ENCODE measurements at regions not wholly inside any gene's neighbourhood (a gene's known extent, or its start where the extent isn't known, plus 50 kb on each side); places are given as distances from the start of the nearest gene placed in this dataset.

DNA sequence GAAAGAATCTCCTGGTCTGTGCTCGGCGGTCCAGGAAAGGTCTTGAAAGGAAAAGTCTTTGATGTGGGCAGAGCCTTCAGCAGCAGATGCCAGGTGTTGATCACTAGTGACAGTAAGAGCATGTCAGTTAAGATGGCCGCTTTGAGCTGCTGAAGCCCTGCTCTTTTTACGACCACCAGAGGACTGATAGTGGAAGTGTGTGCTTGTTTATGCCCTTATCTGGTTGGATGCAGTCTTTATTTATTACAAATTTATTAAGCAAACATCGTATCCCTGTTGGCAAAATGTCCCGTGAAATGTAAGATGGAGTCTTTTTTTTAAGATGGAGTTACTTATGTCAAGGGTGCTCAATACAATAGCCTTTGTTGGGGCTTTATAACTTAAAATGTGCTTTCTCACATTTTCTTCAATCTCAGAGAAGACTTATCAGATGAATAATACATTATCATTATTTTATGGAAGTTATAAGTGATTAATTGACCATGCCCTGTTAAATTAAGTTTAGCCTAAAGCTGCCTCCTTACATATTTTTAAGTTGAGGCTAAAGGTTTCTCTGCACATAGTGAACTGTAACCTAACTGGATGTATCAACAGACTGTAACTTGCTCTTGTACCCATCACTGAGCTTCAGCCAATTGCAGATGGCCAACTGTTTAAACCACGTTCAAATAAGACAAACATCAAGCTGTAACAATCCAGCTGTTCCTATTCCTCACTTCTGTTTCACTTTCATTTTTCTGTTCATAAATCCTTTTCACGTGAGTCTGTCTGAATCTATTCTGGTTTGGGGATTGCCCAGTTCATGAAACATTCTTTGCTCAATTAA, 97.4 kb upstream of the PIK3CG start:
- no peaks in the 10 kb centered on the region for H3K27me3 Mint-ChIP-seq (ENCODE audit: insufficient read depth, unreplicated experiment)
- intact Hi-C loops (cut with micrococcal nuclease) = no loop called here
- H3K4me1 Mint-ChIP-seq (ENCODE audit: insufficient read depth, unreplicated experiment) = peaks cover 17% of the 10 kb centered on the region
- no peak overlapping the region for H3K4me3 Mint-ChIP-seq (ENCODE audit: unreplicated experiment)
- no peak overlapping the region for H3K27ac Mint-ChIP-seq (ENCODE audit: low read depth, unreplicated experiment)
- DNase-seq (ENCODE audit: unreplicated experiment) = no peak
- TF ChIP-seq, protein P1, sequence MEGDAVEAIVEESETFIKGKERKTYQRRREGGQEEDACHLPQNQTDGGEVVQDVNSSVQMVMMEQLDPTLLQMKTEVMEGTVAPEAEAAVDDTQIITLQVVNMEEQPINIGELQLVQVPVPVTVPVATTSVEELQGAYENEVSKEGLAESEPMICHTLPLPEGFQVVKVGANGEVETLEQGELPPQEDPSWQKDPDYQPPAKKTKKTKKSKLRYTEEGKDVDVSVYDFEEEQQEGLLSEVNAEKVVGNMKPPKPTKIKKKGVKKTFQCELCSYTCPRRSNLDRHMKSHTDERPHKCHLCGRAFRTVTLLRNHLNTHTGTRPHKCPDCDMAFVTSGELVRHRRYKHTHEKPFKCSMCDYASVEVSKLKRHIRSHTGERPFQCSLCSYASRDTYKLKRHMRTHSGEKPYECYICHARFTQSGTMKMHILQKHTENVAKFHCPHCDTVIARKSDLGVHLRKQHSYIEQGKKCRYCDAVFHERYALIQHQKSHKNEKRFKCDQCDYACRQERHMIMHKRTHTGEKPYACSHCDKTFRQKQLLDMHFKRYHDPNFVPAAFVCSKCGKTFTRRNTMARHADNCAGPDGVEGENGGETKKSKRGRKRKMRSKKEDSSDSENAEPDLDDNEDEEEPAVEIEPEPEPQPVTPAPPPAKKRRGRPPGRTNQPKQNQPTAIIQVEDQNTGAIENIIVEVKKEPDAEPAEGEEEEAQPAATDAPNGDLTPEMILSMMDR (IDR thresholded peaks at IDR 0.05; ENCODE audit: unreplicated experiment) = no peak
- BruUV-seq (replicated peaks) = no TSS peak
- H3K36me3 Mint-ChIP-seq (ENCODE audit: insufficient read depth, unreplicated experiment) = no peaks in the 10 kb centered on the region
- no peaks in the 10 kb centered on the region for H3K9me3 Mint-ChIP-seq (ENCODE audit: unreplicated experiment)
- ChIA-PET POLR2A (interaction anchor here (0.6 kb wide), 1 partner anchor 197 kb away, joined by 4 read pairs; no protein-coding TSS in a partner anchor), CTCF (no interaction called here)

- no peaks in the 10 kb centered on the region for H3K9me3 Mint-ChIP-seq (ENCODE audit: unreplicated experiment)
- no peak overlapping the region for H3K27ac Mint-ChIP-seq (ENCODE audit: low read depth, unreplicated experiment)
- TF ChIP-seq, protein P1 (IDR thresholded peaks at IDR 0.05; ENCODE audit: unreplicated experiment) = no peak
- H3K27me3 Mint-ChIP-seq (ENCODE audit: insufficient read depth, unreplicated experiment) = no peaks in the 10 kb centered on the region
- ChIA-PET POLR2A (no interaction called here), CTCF (no interaction called here)
- H3K4me1 Mint-ChIP-seq (ENCODE audit: insufficient read depth, unreplicated experiment) = peaks cover 17% of the 10 kb centered on the region
- DNase-seq (ENCODE audit: unreplicated experiment) = no peak
- H3K36me3 Mint-ChIP-seq (ENCODE audit: insufficient read depth, unreplicated experiment) = no peaks in the 10 kb centered on the region
- BruUV-seq (replicated peaks) = no TSS peak
- no peak overlapping the region for H3K4me3 Mint-ChIP-seq (ENCODE audit: unreplicated experiment)
- intact Hi-C loops (cut with micrococcal nuclease) = no loop called here
Measured at GRCh38 chr7:106768324-106768751, 96.7 kb upstream of the PIK3CG start.

DNA sequence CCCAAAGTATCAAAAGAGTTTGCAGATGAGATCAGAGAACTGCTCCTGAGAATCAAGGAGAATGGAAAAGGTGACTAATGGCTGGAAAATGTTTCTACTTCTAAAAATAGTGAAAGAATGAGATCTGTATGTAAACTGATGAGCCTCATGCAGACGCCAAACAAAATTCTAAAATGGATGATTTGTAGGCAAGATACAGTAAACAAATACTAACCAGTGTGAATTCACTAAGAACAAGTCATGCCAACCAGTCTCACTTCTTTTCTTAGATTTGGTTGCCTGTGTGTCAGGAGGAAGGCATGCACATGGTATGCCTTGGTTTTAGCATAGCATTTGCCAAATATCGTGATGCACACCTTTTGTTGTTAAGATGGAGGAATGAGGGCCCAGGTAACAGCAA, 94.9 kb upstream of the PIK3CG start:
- Mint-ChIP-seq H3K4me1 (ENCODE audit: insufficient read depth, unreplicated experiment) (peaks cover 17% of the 10 kb centered on the region), H3K27me3 (ENCODE audit: insufficient read depth, unreplicated experiment) (no peaks in the 10 kb centered on the region), H3K9me3 (ENCODE audit: unreplicated experiment) (no peaks in the 10 kb centered on the region), H3K27ac (ENCODE audit: low read depth, unreplicated experiment) (peak overlapping the region; percentile 73), H3K4me3 (ENCODE audit: unreplicated experiment) (no peak overlapping the region), H3K36me3 (ENCODE audit: insufficient read depth, unreplicated experiment) (no peaks in the 10 kb centered on the region)
- intact Hi-C loops (cut with micrococcal nuclease) = no loop called here
- DNase-seq (ENCODE audit: unreplicated experiment) = peak; percentile 44
- TF ChIP-seq, protein P1 (IDR thresholded peaks at IDR 0.05; ENCODE audit: unreplicated experiment) = no peak
- ChIA-PET POLR2A (no interaction called here), CTCF (interaction anchor here (0.6 to 1.2 kb wide), 4 partner anchors 11 to 377 kb away, joined by 3 to 4 read pairs (median 4); no protein-coding TSS in a partner anchor)
- BruUV-seq (replicated peaks) = no TSS peak

- no TSS peak for BruUV-seq (replicated peaks)
- no peaks in the 10 kb centered on the region for H3K27me3 Mint-ChIP-seq (ENCODE audit: insufficient read depth, unreplicated experiment)
- no peak overlapping the region for H3K27ac Mint-ChIP-seq (ENCODE audit: low read depth, unreplicated experiment)
- ChIA-PET CTCF (no interaction called here), POLR2A (no interaction called here)
- H3K36me3 Mint-ChIP-seq (ENCODE audit: insufficient read depth, unreplicated experiment) = no peaks in the 10 kb centered on the region
- H3K4me1 Mint-ChIP-seq (ENCODE audit: insufficient read depth, unreplicated experiment) = peaks cover 27% of the 10 kb centered on the region
- no peaks in the 10 kb centered on the region for H3K9me3 Mint-ChIP-seq (ENCODE audit: unreplicated experiment)
- intact Hi-C loops (cut with micrococcal nuclease) = no loop called here
- H3K4me3 Mint-ChIP-seq (ENCODE audit: unreplicated experiment) = no peak overlapping the region
- DNase-seq (ENCODE audit: unreplicated experiment) = peak; percentile 47
- TF ChIP-seq, protein P1 (IDR thresholded peaks at IDR 0.05; ENCODE audit: unreplicated experiment) = no peak
Measured at GRCh38 chr7:106772655-106773108, 92.4 kb upstream of the PIK3CG start.

Measured in MCF 10A (cell line).